Peyer's patch (tissue), 4 donors: ENCODE measurements at regions not wholly inside any gene's neighbourhood (a gene's known extent, or its start where the extent isn't known, plus 50 kb on each side); places are given as distances from the start of the nearest gene placed in this dataset.

Experiments
- DNase-seq, 3 donors: peaks; one replicate each; pipeline ENCODE4 v3.0.0-alpha.2; 2017 to 2019
- H3K27ac ChIP-seq, 4 donors: fragments of 200-600 bp; sonication (generic); one replicate each; pipeline ENCODE4 v1.5.1; 2016 to 2019
- H3K27me3 ChIP-seq, 2 donors: fragments of 200-600 bp; sonication (generic); one replicate each; pipeline ENCODE4 v1.5.1; 2019
- H3K36me3 ChIP-seq, 3 donors: fragments of 200-600 bp; sonication (generic); one replicate each; pipeline ENCODE4 v1.5.1; 2016 to 2019
- H3K4me1 ChIP-seq, 4 donors: fragments of 200-600 bp; sonication (generic); one replicate each; pipeline ENCODE4 v1.5.1; 2016 to 2019
- H3K4me3 ChIP-seq, 4 donors: fragments of 200-600 bp; sonication (generic); 1 replicate in 3 of 4; 2 replicates in 1 of 4; pipeline ENCODE4 v1.5.1; 2016 to 2019; ENCODE audit warnings: mild to moderate bottlenecking in 1 of 4
- H3K9me3 ChIP-seq, 4 donors: fragments of 200-600 bp; sonication (generic); one replicate each; pipeline ENCODE4 v1.5.1; 2016 to 2019; ENCODE audit warnings: mild to moderate bottlenecking in 1 of 4
- CTCF ChIP-seq, 6 experiments: fragments of 450-650 bp in 4 of 6; fragments of 200-600 bp in 2 of 6; sonication (generic) in 1 of 6; IDR thresholded peaks; one replicate each; pipeline ENCODE4 v1.5.1; 2017 to 2019; ENCODE audit warnings: antibody characterized with exemption in 6 of 6, mild to moderate bottlenecking in 3 of 6, moderate library complexity in 1 of 6
- POLR2A ChIP-seq, 2 donors: fragments of 450-650 bp; IDR thresholded peaks; one replicate each; pipeline ENCODE4 v1.5.1; 2017; ENCODE audit warnings: antibody characterized with exemption in 2 of 2, mild to moderate bottlenecking in 2 of 2, moderate library complexity in 2 of 2

GRCh38 chr9:86471171-86471815 is 117.1 kb upstream of the TUT7 start:
- H3K27me3 ChIP-seq, result no peaks in the 10 kb centered on the region
- no peaks in the 10 kb centered on the region for H3K4me1 ChIP-seq
- no peaks in the 10 kb centered on the region for H3K9me3 ChIP-seq
- H3K36me3 ChIP-seq, result no peaks in the 10 kb centered on the region
- H3K4me3 ChIP-seq, result no peak overlapping the region
- no peak overlapping the region for H3K27ac ChIP-seq
- TF ChIP-seq CTCF (IDR thresholded peaks at IDR 0.05) (no peak), POLR2A (IDR thresholded peaks at IDR 0.05) (no peak)
- DNase-seq, result no peak

DNA sequence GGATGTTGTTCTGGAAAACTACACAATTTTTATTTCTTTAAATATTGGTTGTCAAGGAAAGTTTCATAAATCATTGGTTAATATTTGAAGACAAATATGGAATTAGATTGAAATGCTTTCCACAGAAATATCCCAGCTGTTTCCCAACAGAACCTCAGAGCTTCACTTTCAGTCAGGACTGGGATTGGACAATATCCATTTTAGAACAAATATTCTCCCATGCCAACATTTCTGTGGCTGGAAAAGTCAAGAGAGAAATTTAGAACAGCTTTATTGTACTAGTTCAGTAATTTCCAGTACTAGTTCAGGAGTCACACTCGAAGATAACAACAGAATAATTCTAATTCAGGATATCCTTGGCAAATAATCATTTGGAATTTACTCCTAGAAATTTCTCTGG is 116.1 kb upstream of the TUT7 start:
- no peaks in the 10 kb centered on the region for H3K4me1 ChIP-seq
- H3K4me3 ChIP-seq, result no peak overlapping the region
- no peaks in the 10 kb centered on the region for H3K36me3 ChIP-seq
- TF ChIP-seq POLR2A (IDR thresholded peaks at IDR 0.05) (no peak), CTCF (IDR thresholded peaks at IDR 0.05) (no peak)
- H3K27ac ChIP-seq, result no peak overlapping the region
- H3K27me3 ChIP-seq, result no peaks in the 10 kb centered on the region
- no peak for DNase-seq
- no peaks in the 10 kb centered on the region for H3K9me3 ChIP-seq

DNA sequence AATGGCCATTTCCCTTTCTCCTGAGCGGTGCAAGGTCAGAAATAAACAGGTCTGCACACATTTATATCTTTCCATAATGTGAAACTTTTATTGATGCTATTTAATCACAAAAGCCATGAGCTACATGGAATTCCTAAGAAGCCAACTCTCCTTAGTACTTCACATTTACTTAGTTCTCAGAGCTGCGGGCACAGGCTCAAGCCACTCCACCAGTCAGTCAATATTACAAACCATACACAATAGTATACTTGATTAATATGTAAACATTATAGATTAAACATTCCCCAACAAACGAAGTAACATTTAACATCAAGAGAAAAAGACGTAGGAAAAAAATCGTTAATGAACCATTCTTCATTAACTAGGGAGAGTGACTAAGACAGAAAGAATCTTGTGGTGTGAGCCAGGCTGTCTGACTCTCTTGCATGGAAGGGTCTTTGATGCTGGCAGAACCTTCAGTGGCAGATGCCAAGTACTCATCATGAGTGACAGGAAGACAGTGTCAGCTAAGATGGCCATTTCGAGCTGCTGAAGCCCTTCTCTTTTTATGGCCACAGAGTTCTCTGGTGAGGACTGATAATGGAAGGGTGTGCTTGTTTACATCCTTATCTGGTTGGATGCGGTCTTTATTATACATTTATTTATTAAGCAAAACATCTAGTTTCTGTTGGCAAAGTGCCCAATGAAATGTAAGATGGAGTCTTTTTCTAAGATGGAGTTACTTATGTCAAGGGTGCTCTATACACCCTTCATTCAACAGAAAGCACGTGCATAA is 115.5 kb upstream of the TUT7 start:
- H3K9me3 ChIP-seq, result no peaks in the 10 kb centered on the region
- no peak for DNase-seq
- no peaks in the 10 kb centered on the region for H3K4me1 ChIP-seq
- no peak overlapping the region for H3K4me3 ChIP-seq
- no peaks in the 10 kb centered on the region for H3K27me3 ChIP-seq
- H3K27ac ChIP-seq, result no peak overlapping the region
- H3K36me3 ChIP-seq, result no peaks in the 10 kb centered on the region
- TF ChIP-seq POLR2A (IDR thresholded peaks at IDR 0.05), result no peak
- no peak for TF ChIP-seq CTCF (IDR thresholded peaks at IDR 0.05)

GRCh38 chr9:86464242-86464641 is 110.0 kb upstream of the TUT7 start:
- no peaks in the 10 kb centered on the region for H3K9me3 ChIP-seq
- no peaks in the 10 kb centered on the region for H3K4me1 ChIP-seq
- DNase-seq, result no peak
- H3K4me3 ChIP-seq, result no peak overlapping the region
- TF ChIP-seq CTCF (IDR thresholded peaks at IDR 0.05) (no peak), POLR2A (IDR thresholded peaks at IDR 0.05) (no peak)
- no peaks in the 10 kb centered on the region for H3K27me3 ChIP-seq
- no peak overlapping the region for H3K27ac ChIP-seq
- H3K36me3 ChIP-seq, result no peaks in the 10 kb centered on the region

- Histone ChIP-seq H3K9me3 (no peaks in the 10 kb centered on the region), H3K4me1 (no peaks in the 10 kb centered on the region), H3K27ac (no peak overlapping the region), H3K4me3 (no peak overlapping the region), H3K27me3 (no peaks in the 10 kb centered on the region), H3K36me3 (no peaks in the 10 kb centered on the region)
- DNase-seq, result no peak
- no peak for TF ChIP-seq POLR2A (IDR thresholded peaks at IDR 0.05)
- TF ChIP-seq CTCF (IDR thresholded peaks at IDR 0.05), result no peak
Observed at GRCh38 chr9:86460216-86461002, 106.2 kb upstream of the TUT7 start.
